ENCODE measurements at regions not wholly inside any gene's neighbourhood (a gene's known extent, or its start where the extent isn't known, plus 50 kb on each side); places are given as distances from the start of the nearest gene placed in this dataset.
"Not testable (repeated sequence)": the region's sequence is repeated elsewhere in the genome, so short reads cannot be mapped to it uniquely, and the experiment has no call there.

DNA sequence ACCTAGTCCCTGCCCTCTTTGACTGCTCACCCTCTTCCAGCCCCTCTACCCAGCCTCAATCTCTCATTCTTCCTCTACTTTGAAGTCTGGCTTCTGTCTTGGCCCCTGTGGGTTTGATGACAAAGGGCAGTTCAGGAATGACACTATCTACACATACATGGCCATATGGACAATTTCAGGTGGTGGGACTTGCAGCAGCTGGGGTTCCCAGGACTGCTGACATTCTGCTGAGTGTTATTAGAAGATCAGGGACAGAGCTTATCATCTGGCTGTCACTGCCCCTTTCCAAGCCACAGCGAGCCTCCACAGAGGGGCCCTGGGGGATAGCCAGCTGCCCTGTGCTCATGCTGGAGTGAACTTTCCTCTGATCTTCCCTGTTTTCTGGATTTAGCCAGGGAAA lies 97.4 kb upstream of the IPO9 start:
- DNase-seq, result no peak

DNA sequence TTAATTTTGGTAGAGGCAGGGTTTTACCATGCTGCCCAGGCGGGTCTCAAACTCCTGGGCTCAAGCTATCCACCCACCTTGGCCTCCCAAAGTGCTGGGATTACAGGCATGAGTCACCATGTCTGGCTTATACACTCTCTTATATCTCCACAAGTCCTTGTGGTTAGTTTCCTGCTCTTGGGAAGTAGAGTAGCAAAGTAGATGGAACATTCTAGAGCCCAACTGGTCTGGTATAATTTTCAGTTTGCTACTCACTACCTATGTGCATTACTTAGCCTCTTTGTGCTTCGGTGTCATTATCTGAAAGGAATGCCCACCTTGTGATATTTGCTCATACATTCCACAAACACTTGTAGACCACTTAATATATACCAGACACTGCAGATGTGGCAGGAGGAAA lies 96.6 kb upstream of the IPO9 start:
- DNase-seq, result no peak

DNA sequence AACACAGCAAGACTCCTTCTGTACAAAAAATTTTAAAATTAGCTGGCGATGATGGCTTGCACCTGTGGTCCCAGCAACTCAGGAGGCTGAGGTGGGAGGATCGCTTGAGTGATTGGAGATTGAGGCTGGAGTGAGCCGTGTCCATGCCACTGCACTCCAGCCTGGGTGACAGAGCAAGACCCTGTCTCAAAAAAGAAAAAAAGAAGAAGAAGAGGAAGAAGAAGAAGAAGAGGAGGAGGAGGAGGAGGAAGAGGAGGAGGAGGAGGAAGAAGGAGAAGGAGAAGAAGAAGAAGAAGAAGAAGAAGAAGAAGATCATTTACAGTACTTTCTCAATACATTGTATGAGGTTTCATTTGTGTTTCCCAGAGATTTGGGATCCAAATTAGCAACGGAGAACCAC lies 94.7 kb upstream of the IPO9 start:
- DNase-seq, result not testable (repeated sequence)

DNA sequence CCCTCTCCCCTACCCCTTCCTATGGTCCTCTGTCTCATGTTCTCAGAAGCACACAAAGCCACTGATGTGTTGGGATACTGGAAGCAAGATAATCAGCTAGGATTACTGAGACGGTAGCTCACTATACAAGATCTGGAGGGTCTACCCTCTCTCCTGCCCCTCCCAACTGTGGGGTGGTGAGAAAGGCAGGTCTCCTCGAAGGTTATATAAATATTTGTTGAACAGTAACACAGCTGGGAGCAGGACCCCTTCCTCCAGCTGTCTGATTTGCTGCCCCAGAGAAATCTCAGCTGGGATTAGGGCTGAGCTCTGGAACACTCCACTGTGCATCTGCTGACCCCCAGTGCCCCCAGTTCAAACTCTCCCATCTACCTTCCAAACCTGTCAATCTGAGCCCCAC lies 94.2 kb upstream of the IPO9 start:
- no peak for DNase-seq

- no peak for DNase-seq
Measured at GRCh38 chr1:201736707-201737320, 92.1 kb upstream of the IPO9 start.

DNA sequence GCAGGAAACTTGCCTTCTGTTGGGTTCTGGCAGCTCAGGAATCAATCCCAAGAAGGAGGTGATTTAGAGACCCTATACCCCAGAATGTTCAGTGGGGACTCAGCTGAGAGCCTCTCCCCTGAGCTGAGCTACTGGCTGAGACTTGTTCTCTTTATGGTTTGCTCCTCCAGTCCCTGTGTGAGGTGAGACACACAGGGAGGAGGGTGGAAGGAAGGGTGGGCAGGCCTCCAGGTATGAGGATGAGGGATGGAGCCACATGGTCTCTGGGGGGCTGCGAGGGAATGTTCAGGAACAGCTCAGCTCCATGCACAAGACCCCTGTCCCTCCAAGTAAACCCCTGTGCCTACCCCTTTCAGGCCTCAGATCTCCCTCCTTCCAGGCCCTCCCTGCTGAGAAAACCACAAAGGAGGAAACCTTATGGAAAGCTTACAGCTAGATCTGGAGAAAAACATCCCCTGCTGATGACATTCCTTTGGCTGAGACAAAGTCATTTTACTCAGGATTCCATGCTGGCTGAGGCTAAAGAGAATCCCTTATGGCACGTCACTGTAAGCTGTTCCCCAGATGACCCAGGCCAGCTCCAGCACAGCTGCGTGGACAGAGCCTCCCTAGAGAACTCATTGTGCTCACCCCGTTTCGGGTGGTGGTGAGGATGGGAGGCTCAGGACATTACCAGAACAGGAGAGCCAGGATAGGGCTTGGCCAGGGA lies 91.5 kb upstream of the IPO9 start:
- DNase-seq, result no peak

DNA sequence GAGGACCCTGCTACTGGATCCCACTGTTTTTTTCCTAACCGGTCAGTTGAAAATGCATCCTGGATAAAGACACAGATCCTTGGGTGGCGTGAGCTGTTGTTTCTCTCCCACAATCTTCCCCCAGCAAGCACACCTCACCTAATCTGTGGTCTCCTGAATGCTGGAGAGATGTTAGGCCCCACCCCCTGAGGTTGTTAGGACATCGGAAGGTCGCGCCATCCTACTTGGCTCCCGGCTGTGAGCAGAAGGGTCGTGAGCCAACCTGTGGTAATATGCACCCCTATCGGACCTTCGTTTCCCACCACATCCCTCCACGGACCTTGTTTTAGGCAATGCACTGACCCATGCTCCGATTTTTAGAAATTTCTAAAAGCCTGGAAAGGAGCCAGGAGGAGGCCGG lies 89.9 kb upstream of the IPO9 start:
- DNase-seq, result no peak

DNA sequence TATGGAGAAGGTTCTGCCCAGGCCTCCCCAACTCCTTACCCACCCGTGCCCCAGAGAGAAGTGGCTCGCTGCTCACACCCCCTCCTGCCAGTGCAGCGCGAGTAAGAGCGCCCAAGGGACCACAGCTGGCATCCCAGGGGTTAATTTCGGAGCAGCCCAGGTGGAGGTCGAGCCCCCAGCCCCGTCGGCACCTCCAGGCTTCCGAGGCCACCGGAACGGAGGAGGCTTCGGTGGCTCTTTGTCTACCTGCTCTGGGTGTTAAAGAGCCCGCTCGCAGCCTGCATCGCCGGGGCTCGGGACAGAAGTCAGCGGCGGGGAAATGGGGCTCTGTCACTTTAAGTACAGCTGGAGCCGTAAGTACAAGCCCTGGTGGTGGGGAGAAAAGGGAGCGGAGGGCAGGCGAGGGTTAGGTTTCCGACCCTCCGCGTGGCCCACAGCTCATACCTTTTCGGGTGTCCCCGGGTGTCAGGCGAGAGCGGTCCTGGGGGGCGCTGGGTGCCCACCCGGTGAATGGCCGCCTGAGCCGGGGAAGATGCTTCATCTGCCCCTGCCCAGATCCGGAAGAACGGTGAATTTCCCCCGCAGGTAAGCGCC lies 89.4 kb upstream of the IPO9 start:
- DNase-seq, result no peak

DNA sequence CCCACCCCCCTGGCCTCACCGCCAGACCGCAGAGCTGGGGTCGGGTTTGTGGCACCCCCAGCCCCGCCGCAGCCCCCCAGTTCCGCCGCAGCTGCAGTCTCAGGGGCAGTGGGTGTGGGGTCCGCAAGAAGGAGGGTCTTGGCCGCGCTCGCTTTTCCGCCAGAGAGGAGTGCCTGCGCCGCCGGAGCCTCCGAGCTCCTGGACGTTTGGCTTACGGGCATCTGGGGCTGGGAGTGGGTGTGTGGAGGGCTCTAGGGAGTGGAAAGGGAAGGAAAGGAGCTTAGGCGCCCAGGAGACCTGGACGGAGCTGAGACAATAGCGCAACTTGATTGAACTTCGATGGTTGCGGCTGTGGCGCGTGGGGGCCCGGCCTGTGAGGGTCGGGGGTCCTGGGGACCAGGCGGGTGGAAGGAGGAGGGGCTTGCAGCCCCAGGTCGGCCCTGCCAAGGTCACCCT lies 88.8 kb upstream of the IPO9 start:
- DNase-seq, result no peak

DNA sequence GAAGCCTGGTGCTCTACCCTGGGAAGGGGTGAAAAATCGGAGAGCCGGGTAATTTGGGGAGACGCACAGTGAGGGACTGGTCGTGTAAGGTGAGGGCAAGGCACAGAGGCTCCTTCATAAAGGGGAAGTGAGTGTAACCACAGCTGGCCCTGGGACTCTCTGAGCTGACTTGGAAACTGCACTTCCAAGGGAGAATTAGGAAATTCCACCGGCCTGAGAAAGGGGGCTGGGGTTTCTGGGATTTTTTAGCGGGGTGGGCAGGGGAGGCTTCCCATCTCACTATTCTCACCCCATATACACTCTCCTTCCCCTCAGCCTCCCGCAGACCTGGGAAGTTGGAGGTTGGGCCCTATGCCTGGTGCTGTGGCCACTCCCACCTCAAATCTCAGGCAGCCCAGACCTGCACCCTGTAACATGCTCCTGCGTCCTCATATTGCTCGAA lies 88.3 kb upstream of the IPO9 start:
- DNase-seq, result no peak

DNA sequence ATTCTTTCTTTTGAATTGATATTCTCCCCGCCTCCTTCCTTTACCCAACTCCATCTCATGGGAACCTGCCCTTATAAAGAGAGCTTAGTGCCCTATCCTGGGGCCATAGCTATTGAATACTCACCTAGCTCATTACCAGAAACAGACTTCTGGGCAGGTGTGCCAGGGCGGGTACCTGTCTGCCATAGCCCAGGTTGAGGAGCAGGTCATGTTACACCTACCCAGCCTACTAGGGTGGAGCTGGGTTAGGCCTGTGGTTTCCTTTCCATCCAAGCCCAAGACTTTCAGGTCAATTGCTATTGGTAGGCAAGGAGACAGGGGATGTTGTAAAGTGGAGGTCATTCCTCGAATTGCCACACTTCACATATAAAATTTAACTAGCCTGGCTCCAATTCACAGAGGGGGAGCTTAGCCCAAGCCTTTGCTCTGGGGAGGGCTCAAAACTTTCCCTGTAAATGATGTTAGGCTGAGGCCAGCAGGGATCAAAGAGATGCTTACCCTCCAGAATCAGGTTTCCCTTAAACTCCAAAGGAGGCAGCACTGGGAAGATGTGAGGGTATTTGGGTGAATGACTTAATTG lies 87.1 kb upstream of the IPO9 start:
- no peak for DNase-seq

DNA sequence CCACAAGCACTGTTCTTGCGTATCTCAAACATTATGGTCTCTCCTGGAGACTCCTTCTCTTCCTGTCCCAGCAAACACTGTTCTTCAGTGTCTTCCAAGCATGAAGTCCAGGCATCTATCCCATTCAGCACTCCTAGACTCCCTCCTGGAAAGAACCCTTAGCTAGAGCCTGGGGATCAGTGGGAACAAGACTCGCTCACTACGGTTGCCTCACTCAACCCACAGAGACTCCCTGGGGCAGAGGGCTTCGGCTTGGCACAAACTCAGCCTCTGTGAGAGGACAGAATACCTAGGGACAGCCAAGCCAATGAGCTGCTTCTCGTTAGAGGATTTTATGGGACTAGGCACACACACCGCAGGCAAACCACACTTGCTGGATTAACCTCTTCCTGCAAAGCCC lies 86.5 kb upstream of the IPO9 start:
- DNase-seq, result no peak

DNA sequence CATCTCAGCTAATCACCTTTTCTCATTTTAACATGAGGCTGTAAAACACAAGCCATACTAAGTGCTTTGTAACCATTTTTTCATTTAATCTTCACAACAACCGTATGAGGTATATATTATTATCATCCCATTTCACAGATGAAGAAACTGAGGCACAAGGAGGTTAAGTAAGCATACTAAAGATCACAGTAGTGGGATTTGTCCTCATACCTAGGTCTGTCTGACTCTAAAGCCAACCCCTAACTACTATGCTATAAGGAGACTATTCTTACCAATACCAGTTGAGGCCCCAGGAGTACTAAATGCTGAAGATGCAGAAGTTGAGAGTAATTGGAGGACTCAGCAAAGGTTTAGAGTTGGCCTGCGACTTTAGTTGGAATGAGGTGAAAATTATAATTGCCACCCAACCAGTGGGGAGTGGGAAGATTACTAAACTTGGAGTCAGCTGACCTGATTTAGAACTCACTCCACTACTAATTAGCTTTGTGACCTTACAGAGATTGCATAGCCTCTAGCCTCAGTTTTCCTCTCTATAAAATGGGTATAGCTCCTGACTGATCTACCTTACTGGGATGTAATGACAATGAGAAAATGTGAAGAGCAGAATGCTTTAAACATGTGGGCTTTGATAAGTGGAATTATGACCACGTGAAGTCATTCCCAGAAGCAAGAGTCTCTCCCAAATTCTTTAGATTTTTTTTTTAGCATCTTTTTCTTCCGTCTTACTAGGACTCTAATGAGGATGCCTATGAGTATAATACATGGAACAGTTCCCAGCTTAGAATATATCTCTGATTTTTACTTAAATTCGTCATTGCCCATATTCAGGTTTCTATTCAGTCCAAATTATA lies 85.8 kb upstream of the IPO9 start:
- no peak for DNase-seq

- no peak for DNase-seq
Measured at GRCh38 chr1:201745023-201745422, 83.9 kb upstream of the IPO9 start.

DNA sequence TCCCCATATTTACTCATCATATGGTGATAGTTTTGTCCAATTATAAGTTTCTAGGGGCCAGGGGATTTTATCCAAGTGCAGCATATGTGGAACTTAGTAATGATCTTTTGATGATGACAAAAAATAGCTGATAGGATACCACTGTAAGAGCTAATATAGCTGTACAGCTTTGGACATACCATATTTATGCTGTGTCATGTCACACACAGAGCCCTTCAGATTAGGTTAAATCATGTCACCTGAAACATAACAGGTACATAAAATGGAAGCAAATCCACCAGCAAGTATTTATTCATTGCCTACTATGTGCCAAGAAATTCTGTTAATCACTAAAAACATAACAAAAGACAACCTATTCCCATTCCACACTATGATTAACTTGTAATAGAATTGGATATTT lies 82.8 kb upstream of the IPO9 start:
- DNase-seq, result no peak

DNA sequence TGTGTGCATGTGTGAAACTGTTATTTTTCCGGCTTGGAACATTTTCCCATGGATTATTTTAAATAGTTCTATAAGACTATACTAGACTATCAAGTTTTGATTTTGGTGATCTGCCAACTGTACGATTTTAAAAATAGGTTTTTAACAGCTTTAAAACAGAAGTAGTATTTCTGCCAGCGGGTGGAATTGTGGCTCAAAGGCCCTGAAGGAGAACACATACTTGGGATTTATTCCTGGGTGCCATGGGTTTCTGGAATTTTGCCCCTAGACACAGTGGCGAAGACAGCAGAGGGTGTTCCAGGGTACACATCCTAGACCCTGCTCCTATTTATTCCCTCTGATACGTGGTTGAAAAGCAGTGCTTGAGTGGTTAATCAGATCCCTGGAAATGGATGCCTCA lies 81.7 kb upstream of the IPO9 start:
- no peak for DNase-seq

GRCh38 chr1:201748335-201748734 lies 80.6 kb upstream of the IPO9 start:
- no peak for DNase-seq

DNA sequence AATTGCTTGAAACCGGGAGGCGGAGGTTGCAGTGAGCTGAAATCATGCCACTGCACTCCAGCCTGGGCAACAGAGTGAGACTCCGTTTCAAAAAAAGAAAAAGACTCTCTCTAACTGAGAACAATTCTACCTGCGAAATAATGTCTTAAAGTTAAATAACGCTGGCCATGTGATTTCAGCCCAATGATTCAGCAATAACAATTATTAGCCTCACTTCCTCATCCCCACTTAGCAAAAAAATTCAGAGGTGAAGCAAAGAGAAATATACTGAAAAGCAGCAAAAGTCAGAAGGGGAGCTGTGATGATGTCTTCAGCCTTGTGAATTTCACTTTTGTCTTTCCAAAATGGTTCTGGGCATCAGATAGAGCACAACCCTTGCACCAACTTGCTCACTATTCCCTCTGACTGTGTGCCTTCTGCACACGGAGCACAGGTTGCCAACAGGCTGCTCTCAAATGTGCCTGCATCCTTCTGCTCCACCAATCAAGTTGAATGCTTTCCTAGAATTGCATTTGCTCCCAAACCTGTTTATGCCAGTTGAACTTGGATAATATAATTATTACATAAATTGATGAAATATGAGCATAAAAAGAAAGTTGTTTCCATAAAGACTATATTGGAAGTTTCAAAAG lies 79.8 kb upstream of the IPO9 start:
- DNase-seq, result no peak

DNA sequence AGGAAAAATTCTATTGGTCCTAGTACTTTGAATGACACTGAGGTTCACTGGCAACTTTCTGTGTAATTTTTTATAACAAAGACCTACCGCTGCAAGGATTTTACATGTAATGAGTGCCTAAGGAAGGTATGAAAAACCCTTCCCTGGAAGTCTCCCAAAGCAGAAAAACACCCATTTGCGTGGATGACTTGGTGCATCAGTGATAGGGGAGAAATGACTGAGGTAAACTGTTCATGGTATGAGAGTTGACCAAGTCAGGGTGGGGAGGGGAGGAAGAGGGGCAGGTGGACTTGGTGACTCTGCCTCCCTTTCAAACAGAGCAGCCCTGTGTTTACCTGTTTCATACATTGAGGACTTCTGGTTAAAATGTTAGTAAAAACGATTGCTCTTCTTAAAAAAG lies 78.8 kb upstream of the IPO9 start:
- DNase-seq, result no peak

GRCh38 chr1:201750934-201751333 lies 78.0 kb upstream of the IPO9 start:
- DNase-seq, result no peak

GRCh38 chr1:201751872-201752271 lies 77.1 kb upstream of the IPO9 start:
- DNase-seq, result no peak

DNA sequence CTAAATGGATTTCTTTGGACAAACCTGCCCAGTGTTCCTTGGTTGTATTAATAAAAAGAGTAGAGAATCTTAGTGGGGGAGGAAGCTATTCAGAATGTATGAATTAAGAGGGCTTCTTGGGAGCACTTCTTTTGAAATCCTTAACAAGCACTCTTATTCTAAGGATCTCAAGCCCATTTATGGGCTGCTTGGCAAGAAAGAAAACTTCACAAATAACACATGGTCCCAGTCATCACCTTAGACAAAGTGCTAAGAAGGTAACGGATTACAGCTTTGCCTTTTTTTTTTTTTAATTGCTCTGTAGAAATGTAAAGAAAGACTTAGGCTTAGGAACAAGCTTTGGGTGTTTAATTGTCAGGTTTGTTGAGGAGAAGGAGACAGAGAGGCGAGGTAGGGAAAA lies 76.6 kb upstream of the IPO9 start:
- DNase-seq, result no peak

- no peak for DNase-seq
Measured at GRCh38 chr1:201753492-201753891, 75.5 kb upstream of the IPO9 start.

Data from COR-L47 (cell line).